ENCODE measurements at regions not wholly inside any gene's neighbourhood (a gene's known extent, or its start where the extent isn't known, plus 50 kb on each side); places are given as distances from the start of the nearest gene placed in this dataset.

- no peak for TF ChIP-seq CTCF (IDR thresholded peaks at IDR 0.05 in 2 of 3, conservative IDR thresholded peaks at IDR 0.05 in 1 of 3; ENCODE audit: borderline replicate concordance in 1 of 3, insufficient read depth in 1 of 3, low read depth in 2 of 3, low read length in 2 of 3)
- no peak for TF ChIP-seq REST (IDR thresholded peaks at IDR 0.05; ENCODE audit: low read depth)
- TF ChIP-seq POLR2AphosphoS5 (IDR thresholded peaks at IDR 0.05; ENCODE audit: low read depth, low read length), result no peak
- no peak for TF ChIP-seq EZH2 (IDR thresholded peaks at IDR 0.05)
These were observed 434.9 kb downstream of the GPM6A start for GRCh38 chr4:175377203-175377602.
